HCT116 (cell line): ENCODE measurements at regions not wholly inside any gene's neighbourhood (a gene's known extent, or its start where the extent isn't known, plus 50 kb on each side); places are given as distances from the start of the nearest gene placed in this dataset.

Source experiments
- ELF1 ChIP-seq: IDR thresholded peaks from 2 replicates; pipeline ENCODE4 v1.6.1; 2012; ENCODE audit warnings: low read depth, borderline replicate concordance
- EZH2 ChIP-seq: fragments of 200-600 bp; sonication (generic); IDR thresholded peaks from 2 replicates; pipeline ENCODE4 v1.6.1; 2017; ENCODE audit warnings: antibody characterized with exemption, mixed run types
- EZH2phosphoT487 ChIP-seq: fragments of 200-600 bp; IDR thresholded peaks from 2 replicates; pipeline ENCODE4 v1.6.1; 2018; ENCODE audit warnings: antibody characterized with exemption, borderline replicate concordance
- JUND ChIP-seq: IDR thresholded peaks from 2 replicates; pipeline ENCODE4 v1.6.1; 2012
- POLR2A ChIP-seq: IDR thresholded peaks from 2 replicates; pipeline ENCODE4 v1.7.0; 2011; ENCODE audit warnings: borderline replicate concordance; ENCODE audit not compliant: insufficient read depth, insufficient read length; ENCODE audit errors: extremely low read depth
- POLR2AphosphoS5 ChIP-seq: IDR thresholded peaks from 2 replicates; pipeline ENCODE4 v1.6.1; 2011; ENCODE audit warnings: mild to moderate bottlenecking, low read depth, low read length, moderate library complexity
- RAD21 ChIP-seq: IDR thresholded peaks from 2 replicates; pipeline ENCODE4 v1.6.1; 2012; ENCODE audit warnings: low read depth, mild to moderate bottlenecking
- SRF ChIP-seq: IDR thresholded peaks from 2 replicates; pipeline ENCODE4 v1.6.1; 2012; ENCODE audit warnings: low read depth
- YY1 ChIP-seq: IDR thresholded peaks from 2 replicates; pipeline ENCODE4 v1.6.1; 2011; ENCODE audit warnings: low read length, low read depth, moderate library complexity, mild to moderate bottlenecking; ENCODE audit not compliant: insufficient replicate concordance; ENCODE audit errors: extremely low read depth
- ZNF274 ChIP-seq: fragments of 200-500 bp; sonication (Bioruptor generic); IDR thresholded peaks from 2 replicates; pipeline ENCODE4 v1.6.1; 2014; ENCODE audit warnings: mild to moderate bottlenecking, low read depth, low read length, inconsistent platforms
- TF ChIP-seq, protein P1 (sequence below), 3 experiments: fragments of 200-600 bp in 1 of 3; sonication (generic) in 1 of 3; IDR thresholded peaks in 2 of 3; conservative IDR thresholded peaks in 1 of 3; 2 replicates each; pipeline ENCODE4 v1.5.1; 2012 to 2017; ENCODE audit warnings: low read depth in 2 of 3, low read length in 2 of 3, antibody characterized with exemption in 1 of 3, borderline replicate concordance in 1 of 3, control low read depth in 1 of 3, mild to moderate bottlenecking in 1 of 3, mixed read lengths in 1 of 3, mixed run types in 1 of 3, moderate library complexity in 1 of 3; ENCODE audit not compliant: insufficient read depth in 1 of 3
- TF ChIP-seq, protein P2 (sequence below): IDR thresholded peaks from 2 replicates; pipeline ENCODE4 v1.6.1; 2012

DNA sequence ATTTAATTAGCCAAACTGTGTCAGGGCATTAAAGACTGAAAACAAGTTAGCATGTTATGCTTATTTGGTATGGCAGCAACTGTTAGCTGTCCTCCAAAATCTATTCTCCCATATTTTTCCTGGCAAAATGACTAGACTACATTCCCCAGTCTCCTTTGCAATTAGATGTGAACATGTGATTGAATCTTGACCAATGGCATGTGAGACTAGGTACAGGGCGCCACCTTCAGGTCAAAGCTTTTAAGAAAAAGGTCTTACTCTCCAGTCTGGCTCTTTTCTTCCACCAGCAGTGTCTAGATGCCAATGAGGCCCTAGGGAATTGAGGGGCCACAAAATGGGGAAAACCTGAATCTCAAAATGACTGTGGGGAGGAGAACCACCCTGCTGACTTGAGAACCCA, 408.2 kb downstream of the SMARCA1 start:
- TF ChIP-seq, protein P1, sequence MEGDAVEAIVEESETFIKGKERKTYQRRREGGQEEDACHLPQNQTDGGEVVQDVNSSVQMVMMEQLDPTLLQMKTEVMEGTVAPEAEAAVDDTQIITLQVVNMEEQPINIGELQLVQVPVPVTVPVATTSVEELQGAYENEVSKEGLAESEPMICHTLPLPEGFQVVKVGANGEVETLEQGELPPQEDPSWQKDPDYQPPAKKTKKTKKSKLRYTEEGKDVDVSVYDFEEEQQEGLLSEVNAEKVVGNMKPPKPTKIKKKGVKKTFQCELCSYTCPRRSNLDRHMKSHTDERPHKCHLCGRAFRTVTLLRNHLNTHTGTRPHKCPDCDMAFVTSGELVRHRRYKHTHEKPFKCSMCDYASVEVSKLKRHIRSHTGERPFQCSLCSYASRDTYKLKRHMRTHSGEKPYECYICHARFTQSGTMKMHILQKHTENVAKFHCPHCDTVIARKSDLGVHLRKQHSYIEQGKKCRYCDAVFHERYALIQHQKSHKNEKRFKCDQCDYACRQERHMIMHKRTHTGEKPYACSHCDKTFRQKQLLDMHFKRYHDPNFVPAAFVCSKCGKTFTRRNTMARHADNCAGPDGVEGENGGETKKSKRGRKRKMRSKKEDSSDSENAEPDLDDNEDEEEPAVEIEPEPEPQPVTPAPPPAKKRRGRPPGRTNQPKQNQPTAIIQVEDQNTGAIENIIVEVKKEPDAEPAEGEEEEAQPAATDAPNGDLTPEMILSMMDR (IDR thresholded peaks at IDR 0.05 in 2 of 3, conservative IDR thresholded peaks at IDR 0.05 in 1 of 3; ENCODE audit: borderline replicate concordance in 1 of 3, insufficient read depth in 1 of 3, low read depth in 2 of 3, low read length in 2 of 3) = peak; percentile 12 to 55 (median 25); a peak in 2 of 6 replicates
- TF ChIP-seq SRF (no peak), POLR2A (no peak), YY1 (no peak), EZH2phosphoT487 (no peak), JUND (no peak), EZH2 (no peak), ZNF274 (no peak), RAD21 (0 out of 2 replicates have a peak, but pooled peaks have one; percentile 3), POLR2AphosphoS5 (no peak), ELF1 (no peak)
- TF ChIP-seq, protein P2, sequence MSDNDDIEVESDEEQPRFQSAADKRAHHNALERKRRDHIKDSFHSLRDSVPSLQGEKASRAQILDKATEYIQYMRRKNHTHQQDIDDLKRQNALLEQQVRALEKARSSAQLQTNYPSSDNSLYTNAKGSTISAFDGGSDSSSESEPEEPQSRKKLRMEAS = no peak
